ENCODE measurements at regions not wholly inside any gene's neighbourhood (a gene's known extent, or its start where the extent isn't known, plus 50 kb on each side); places are given as distances from the start of the nearest gene placed in this dataset.

GRCh38 chr20:3354247-3354646 is 53.2 kb downstream of the DNAAF9 start:
- no peak for DNase-seq (ENCODE audit: low read depth)

DNA sequence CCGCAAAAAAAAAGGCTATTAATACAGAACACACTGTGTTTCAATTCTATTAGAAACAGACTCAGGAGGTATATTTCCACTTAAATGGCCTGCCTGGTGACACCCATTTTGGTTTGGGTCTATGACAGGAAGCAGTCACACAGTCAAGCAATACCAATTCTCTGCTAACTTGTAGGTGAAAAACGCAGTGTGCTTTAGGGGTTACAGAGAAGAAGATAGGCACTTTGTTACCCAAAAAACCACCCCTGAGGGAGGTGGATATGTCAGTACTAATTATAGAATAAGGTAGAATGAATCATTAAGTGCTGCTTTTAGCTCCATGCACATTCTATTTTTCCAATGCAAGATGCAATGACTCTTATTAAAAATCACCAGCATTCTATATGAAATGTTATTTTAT is 53.8 kb downstream of the DNAAF9 start:
- DNase-seq (ENCODE audit: low read depth), result no peak

GRCh38 chr20:3352202-3352601 is 55.3 kb downstream of the DNAAF9 start:
- DNase-seq (ENCODE audit: low read depth), result no peak

DNA sequence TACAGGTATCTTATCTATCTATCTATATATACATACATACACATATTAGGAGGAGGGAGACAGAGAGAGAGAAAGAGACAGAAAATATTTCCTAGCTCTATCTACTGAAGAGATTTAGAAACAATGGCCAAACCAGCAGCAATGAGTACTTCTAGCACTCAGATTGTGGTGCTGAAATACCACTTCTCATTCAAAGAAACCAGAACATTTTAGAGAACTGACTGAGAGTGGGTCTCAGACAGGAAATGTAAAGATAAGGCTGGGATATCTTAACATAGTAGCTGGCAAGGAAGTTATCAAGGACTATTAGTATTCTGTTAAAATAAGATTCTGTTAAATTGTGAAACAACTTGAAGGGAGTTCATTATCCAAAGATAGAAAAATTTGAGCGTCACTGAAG is 57.0 kb downstream of the DNAAF9 start:
- peak; percentile 31 for DNase-seq (ENCODE audit: low read depth)

GRCh38 chr20:3349786-3350185 is 57.7 kb downstream of the DNAAF9 start:
- DNase-seq (ENCODE audit: low read depth), result no peak

DNA sequence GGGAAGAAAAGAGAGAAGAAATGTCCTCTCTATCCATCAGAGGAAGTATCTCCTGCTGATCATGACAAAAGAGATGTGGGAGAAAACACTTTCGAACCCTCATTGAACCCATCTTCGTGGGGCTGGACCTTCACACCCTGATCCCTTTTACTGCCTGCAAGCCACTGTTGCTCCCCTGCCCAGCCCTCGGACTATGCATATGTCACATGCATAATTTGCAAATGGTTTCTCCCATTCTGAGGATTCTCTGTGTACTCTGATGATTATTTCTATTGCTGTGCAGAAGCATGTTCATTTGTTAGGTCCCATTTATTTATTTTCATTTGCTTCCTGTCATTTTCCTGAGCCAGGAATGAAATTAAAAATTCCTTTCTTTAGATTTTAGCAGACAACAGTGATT is 64.7 kb downstream of the DNAAF9 start:
- no peak for DNase-seq (ENCODE audit: low read depth)

GRCh38 chr20:3340443-3340842 is 67.0 kb downstream of the DNAAF9 start:
- peak; percentile 8 for DNase-seq (ENCODE audit: low read depth)

GRCh38 chr20:3339571-3339970 is 67.9 kb downstream of the DNAAF9 start:
- DNase-seq (ENCODE audit: low read depth), result peak; percentile 31

- peak; percentile 55 for DNase-seq (ENCODE audit: low read depth)
Measured at GRCh38 chr20:3339076-3339475, 68.4 kb downstream of the DNAAF9 start.

GRCh38 chr20:3334156-3334943 is 73.1 kb downstream of the DNAAF9 start:
- DNase-seq (ENCODE audit: low read depth), result no peak

GRCh38 chr20:3330046-3330741 is 77.3 kb downstream of the DNAAF9 start:
- peak; percentile 78 for DNase-seq (ENCODE audit: low read depth)

- no peak for DNase-seq (ENCODE audit: low read depth)
Measured at GRCh38 chr20:3328501-3328900, 79.0 kb downstream of the DNAAF9 start.

- no peak for DNase-seq (ENCODE audit: low read depth)
Measured at GRCh38 chr20:3326779-3327521, 80.5 kb downstream of the DNAAF9 start.

- no peak for DNase-seq (ENCODE audit: low read depth)
Measured at GRCh38 chr20:3325864-3326263, 81.6 kb downstream of the DNAAF9 start.

GRCh38 chr20:3323398-3323797 is 84.1 kb downstream of the DNAAF9 start:
- peak; percentile 45 for DNase-seq (ENCODE audit: low read depth)

GRCh38 chr20:3318226-3318884 is 79.4 kb upstream of the SLC4A11 start:
- no peak for DNase-seq (ENCODE audit: low read depth)

DNA sequence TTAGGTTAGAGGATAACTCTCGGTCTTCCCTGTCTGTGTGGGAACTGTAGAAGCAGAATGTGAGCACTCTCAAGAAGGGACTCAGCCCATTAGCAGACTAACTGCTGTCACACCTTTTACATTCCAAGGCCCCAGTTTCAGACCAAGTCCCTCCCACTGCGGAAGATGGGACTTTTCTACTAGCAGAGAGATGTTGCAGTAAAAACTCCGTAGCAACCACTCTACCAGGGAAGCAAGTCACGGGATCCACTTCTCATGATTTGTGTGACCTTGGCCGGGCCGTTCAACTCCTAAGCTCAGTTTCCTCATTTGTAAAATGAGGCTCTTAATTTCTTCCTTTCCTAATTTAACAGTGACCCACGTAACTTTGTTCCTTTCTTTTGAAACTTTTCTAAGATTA is 77.1 kb upstream of the SLC4A11 start:
- DNase-seq (ENCODE audit: low read depth), result no peak

DNA sequence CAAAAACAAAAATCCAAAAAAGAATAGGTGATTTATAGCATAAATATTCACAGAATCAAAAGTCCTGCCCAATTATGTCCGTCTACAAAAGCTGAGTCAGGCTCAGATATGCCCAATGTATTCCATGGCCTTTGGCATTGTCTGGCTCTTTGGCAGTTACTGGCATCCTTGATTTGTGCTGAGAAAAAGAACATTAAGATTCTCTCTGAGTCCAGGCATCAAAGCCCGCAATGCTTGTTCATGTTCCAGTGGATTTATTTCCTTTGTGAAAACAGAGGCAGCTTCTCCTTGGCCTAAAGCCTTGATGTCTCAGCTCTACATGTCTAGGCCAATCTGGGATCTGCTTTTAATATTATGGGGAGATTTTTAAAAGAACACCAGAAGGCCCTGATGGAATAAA is 76.1 kb upstream of the SLC4A11 start:
- DNase-seq (ENCODE audit: low read depth), result peak; percentile 29

- DNase-seq (ENCODE audit: low read depth), result peak; percentile 32
Measured at GRCh38 chr20:3314391-3314790, 75.4 kb upstream of the SLC4A11 start.

- DNase-seq (ENCODE audit: low read depth), result peak; percentile 36
Measured at GRCh38 chr20:3313683-3314065, 74.7 kb upstream of the SLC4A11 start.

- DNase-seq (ENCODE audit: low read depth), result peak; percentile 94
Measured at GRCh38 chr20:3312940-3313682, 74.1 kb upstream of the SLC4A11 start.

GRCh38 chr20:3311623-3312022 is 72.6 kb upstream of the SLC4A11 start:
- DNase-seq (ENCODE audit: low read depth), result no peak
